SJCRH30 (cell line): ENCODE measurements at regions not wholly inside any gene's neighbourhood (a gene's known extent, or its start where the extent isn't known, plus 50 kb on each side); places are given as distances from the start of the nearest gene placed in this dataset.
"Not testable (repeated sequence)": the region's sequence is repeated elsewhere in the genome, so short reads cannot be mapped to it uniquely, and the experiment has no call there.

Experiments used
- DNase-seq, 2 experiments: peaks; one replicate each; pipeline ENCODE4 v3.0.0-alpha.2; 2015 to 2020
- H3K27ac ChIP-seq: fragments of 250-450 bp; sonication (Bioruptor Pico); 2 replicates; pipeline ENCODE4 v1.5.1; 2020; ENCODE audit warnings: mild to moderate bottlenecking, moderate library complexity
- H3K27me3 ChIP-seq: fragments of 250-450 bp; sonication (Bioruptor Pico); 2 replicates; pipeline ENCODE4 v1.5.1; 2020; ENCODE audit warnings: mild to moderate bottlenecking, moderate library complexity
- H3K36me3 ChIP-seq: fragments of 250-450 bp; sonication (Bioruptor Pico); 2 replicates; pipeline ENCODE4 v1.5.1; 2020; ENCODE audit warnings: mild to moderate bottlenecking, moderate library complexity
- H3K4me1 ChIP-seq: fragments of 250-450 bp; sonication (Bioruptor Pico); 2 replicates; pipeline ENCODE4 v1.5.1; 2020; ENCODE audit warnings: mild to moderate bottlenecking, moderate library complexity
- H3K4me3 ChIP-seq: fragments of 250-450 bp; sonication (Bioruptor Pico); 2 replicates; pipeline ENCODE4 v1.5.1; 2020; ENCODE audit warnings: mild to moderate bottlenecking, moderate library complexity
- H3K9me3 ChIP-seq: fragments of 250-450 bp; sonication (Bioruptor Pico); replicated peaks from 2 replicates; pipeline ENCODE4 v1.5.1; 2020; ENCODE audit warnings: mild to moderate bottlenecking, moderate library complexity

- Histone ChIP-seq H3K4me1 (no peaks in the 10 kb centered on the region), H3K27me3 (no peaks in the 10 kb centered on the region), H3K4me3 (no peak overlapping the region), H3K27ac (no peak overlapping the region), H3K9me3 (no peaks in the 10 kb centered on the region), H3K36me3 (peaks cover 36% of the 10 kb centered on the region)
- peak; percentile 44 to 64 for DNase-seq
Observed at GRCh38 chr7:66557214-66558200, 71.2 kb upstream of the KCTD7 start.

- DNase-seq: no peak
- H3K27me3 ChIP-seq: no peaks in the 10 kb centered on the region
Observed at GRCh38 chr7:66558201-66558641, 70.5 kb upstream of the KCTD7 start.

DNA sequence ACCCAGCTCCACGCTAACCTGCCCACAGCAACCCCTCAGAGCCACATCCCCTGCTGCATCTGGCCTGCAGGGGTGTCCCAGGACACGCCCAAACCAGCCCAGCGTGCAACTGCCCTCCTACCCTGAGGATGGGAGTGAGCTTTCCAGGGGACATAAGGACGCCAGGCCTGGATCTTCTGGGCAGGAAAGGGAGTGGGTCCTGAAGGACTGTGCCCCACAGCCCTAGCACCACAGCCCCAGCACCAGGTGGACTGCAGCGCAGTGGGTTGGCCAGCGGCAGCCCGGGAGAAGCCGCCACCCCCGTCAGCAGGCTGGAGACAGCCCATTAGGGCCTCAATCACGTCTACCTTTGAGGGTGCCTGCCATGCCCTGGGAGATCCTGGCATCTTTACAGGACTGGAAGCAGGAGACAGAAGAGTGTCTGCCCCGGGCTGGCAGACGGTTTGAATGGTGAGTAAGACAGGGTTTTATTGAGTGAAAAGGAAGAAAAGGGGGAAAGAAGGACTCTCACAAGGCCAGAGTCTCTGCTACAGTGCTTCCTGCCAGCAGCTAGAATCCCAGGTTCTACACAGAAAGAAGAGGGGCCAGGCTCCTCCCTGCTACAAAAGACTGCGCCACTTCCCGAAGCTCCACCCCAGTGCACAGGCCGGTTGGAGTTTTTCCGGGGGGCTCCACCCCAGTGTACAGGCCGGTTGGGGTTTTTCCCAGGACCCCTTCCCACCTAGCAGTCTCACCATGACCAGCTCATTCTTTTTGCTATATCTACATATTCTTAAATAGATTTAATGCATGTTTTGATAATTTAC lies 69.8 kb upstream of the KCTD7 start:
- H3K27ac ChIP-seq: no peak overlapping the region
- no peaks in the 10 kb centered on the region for H3K4me1 ChIP-seq
- H3K36me3 ChIP-seq: peaks cover 29% of the 10 kb centered on the region
- no peak for DNase-seq
- H3K4me3 ChIP-seq: no peak overlapping the region
- H3K27me3 ChIP-seq: no peaks in the 10 kb centered on the region
- no peaks in the 10 kb centered on the region for H3K9me3 ChIP-seq

More at GRCh38 chr7:66558201-66558641, 70.5 kb upstream of the KCTD7 start:
- Histone ChIP-seq H3K9me3 (no peaks in the 10 kb centered on the region), H3K27ac (no peak overlapping the region), H3K4me1 (no peaks in the 10 kb centered on the region), H3K4me3 (no peak overlapping the region), H3K36me3 (peaks cover 34% of the 10 kb centered on the region)

DNA sequence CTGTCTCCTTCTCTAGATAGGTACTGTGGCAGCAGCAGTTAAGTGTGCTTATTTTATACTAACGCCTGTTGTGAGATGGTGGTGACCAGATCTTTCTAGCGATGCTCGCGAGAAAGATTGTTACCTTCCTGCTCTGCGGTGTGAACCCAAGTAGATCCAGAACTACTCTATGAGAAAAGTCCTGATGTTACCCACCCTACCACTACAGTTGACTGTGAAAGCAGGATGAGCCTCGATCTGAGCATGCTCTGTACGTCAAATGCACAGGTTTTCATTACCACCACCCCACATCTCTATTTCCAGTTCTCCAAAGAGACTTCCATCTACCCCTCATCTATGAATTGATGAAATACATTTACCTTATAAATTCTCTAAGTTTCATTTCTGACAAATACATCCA lies 64.6 kb upstream of the KCTD7 start:
- no peak overlapping the region for H3K27ac ChIP-seq
- no peak for DNase-seq
- no peaks in the 10 kb centered on the region for H3K9me3 ChIP-seq
- peaks cover 17% of the 10 kb centered on the region for H3K36me3 ChIP-seq
- no peaks in the 10 kb centered on the region for H3K4me1 ChIP-seq
- H3K4me3 ChIP-seq: no peak overlapping the region
- H3K27me3 ChIP-seq: no peaks in the 10 kb centered on the region

DNA sequence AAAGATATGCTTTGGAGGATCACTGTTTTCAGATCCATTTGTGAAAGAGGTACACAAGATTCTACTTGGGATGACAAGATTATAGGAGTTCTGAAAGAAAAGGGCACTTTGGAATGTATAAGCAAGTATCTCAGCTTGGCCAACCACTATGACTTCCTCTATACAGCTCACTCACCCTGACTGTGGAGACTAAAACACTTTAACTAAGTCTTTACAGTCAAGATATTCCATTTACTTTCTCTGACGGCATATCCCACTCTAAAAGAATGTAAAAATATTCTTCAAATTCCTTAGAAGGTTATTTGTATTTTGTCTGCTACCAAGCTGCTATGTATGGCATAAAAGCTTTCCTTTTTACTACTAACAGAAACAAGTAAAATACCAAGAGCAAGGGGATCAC lies 58.5 kb upstream of the KCTD7 start:
- peaks cover 33% of the 10 kb centered on the region for H3K36me3 ChIP-seq
- not testable (repeated sequence) for DNase-seq, H3K4me1 ChIP-seq, H3K27ac ChIP-seq, H3K27me3 ChIP-seq, H3K4me3 ChIP-seq, H3K9me3 ChIP-seq

- Histone ChIP-seq H3K4me3 (no peak overlapping the region), H3K27ac (no peak overlapping the region), H3K4me1 (no peaks in the 10 kb centered on the region), H3K36me3 (peaks cover 35% of the 10 kb centered on the region), H3K27me3 (no peaks in the 10 kb centered on the region), H3K9me3 (no peaks in the 10 kb centered on the region)
- no peak for DNase-seq
Observed at GRCh38 chr7:66571568-66571967, 57.1 kb upstream of the KCTD7 start.

GRCh38 chr7:66573782-66574495 lies 54.7 kb upstream of the KCTD7 start:
- H3K27ac ChIP-seq, DNase-seq, H3K9me3 ChIP-seq, H3K4me3 ChIP-seq, H3K4me1 ChIP-seq, H3K27me3 ChIP-seq: not testable (repeated sequence)
- peaks cover 39% of the 10 kb centered on the region for H3K36me3 ChIP-seq

GRCh38 chr7:66574768-66575167 lies 53.9 kb upstream of the KCTD7 start:
- H3K4me3 ChIP-seq, H3K4me1 ChIP-seq, H3K27ac ChIP-seq, DNase-seq, H3K9me3 ChIP-seq, H3K27me3 ChIP-seq: not testable (repeated sequence)
- H3K36me3 ChIP-seq: peaks cover 39% of the 10 kb centered on the region

- Histone ChIP-seq H3K27me3 (no peaks in the 10 kb centered on the region), H3K4me1 (no peaks in the 10 kb centered on the region), H3K9me3 (no peaks in the 10 kb centered on the region), H3K27ac (no peak overlapping the region), H3K36me3 (peaks cover 36% of the 10 kb centered on the region), H3K4me3 (no peak overlapping the region)
- no peak for DNase-seq
Observed at GRCh38 chr7:66575398-66575797, 53.3 kb upstream of the KCTD7 start.

- no peak overlapping the region for H3K27ac ChIP-seq
- no peaks in the 10 kb centered on the region for H3K27me3 ChIP-seq
- no peak for DNase-seq
- H3K4me3 ChIP-seq: no peak overlapping the region
- no peaks in the 10 kb centered on the region for H3K9me3 ChIP-seq
- peaks cover 29% of the 10 kb centered on the region for H3K36me3 ChIP-seq
- no peaks in the 10 kb centered on the region for H3K4me1 ChIP-seq
Observed at GRCh38 chr7:66576646-66577045, 52.0 kb upstream of the KCTD7 start.
